Naive thymus-derived CD4-positive, alpha-beta T cell (primary cell): ENCODE measurements at regions not wholly inside any gene's neighbourhood (a gene's known extent, or its start where the extent isn't known, plus 50 kb on each side); places are given as distances from the start of the nearest gene placed in this dataset.
"Not testable (repeated sequence)": the region's sequence is repeated elsewhere in the genome, so short reads cannot be mapped to it uniquely, and the experiment has no call there.

Source experiments
- ATAC-seq: fragments of 150-1000 bp; cut with Tn5 transposase; 2 replicates; pipeline ENCODE4 v1.10.0; 2021; ENCODE audit warnings: mild to moderate bottlenecking, moderate library complexity
- CTCF ChIA-PET: fragments of 350-600 bp; sonication (Branson Sonifier 250); formaldehyde crosslinking; loops from one replicate; lab custom pipeline; 2021; ENCODE audit warnings: antibody characterized with exemption; lab: Charles Lee
- POLR2A ChIA-PET: fragments of 350-600 bp; sonication (Branson Sonifier 250); formaldehyde crosslinking; loops from one replicate; lab custom pipeline; 2021; ENCODE audit warnings: antibody characterized with exemption, inconsistent platforms; lab: Charles Lee
- DNase-seq, 9 donors: peaks; one replicate each; pipeline versions ENCODE4 v3.0.0 to v3.0.0-alpha.2; 2020 to 2022; ENCODE audit warnings: mixed read lengths in 1 of 9
- H3K27ac ChIP-seq: one replicate; pipeline ENCODE4 v1.7.0; 2013; ENCODE audit warnings: mild to moderate bottlenecking, low read depth, low read length, moderate library complexity
- H3K27me3 ChIP-seq, 2 donors: one replicate each; pipeline ENCODE4 v1.7.0; 2013; ENCODE audit warnings: low read length in 2 of 2, mild to moderate bottlenecking in 2 of 2, moderate library complexity in 2 of 2; ENCODE audit not compliant: control insufficient read depth in 2 of 2, insufficient read depth in 2 of 2
- H3K36me3 ChIP-seq, 3 experiments: 1 replicate in 2 of 3; 2 replicates in 1 of 3; pipeline ENCODE4 v1.7.0; 2013; ENCODE audit warnings: low read length in 3 of 3, mild to moderate bottlenecking in 3 of 3, moderate library complexity in 1 of 3; ENCODE audit not compliant: insufficient read depth in 3 of 3, control insufficient read depth in 2 of 3
- H3K4me1 ChIP-seq, 2 donors: one replicate each; pipeline ENCODE4 v1.7.0; 2013; ENCODE audit warnings: low read length in 2 of 2, mild to moderate bottlenecking in 2 of 2, moderate library complexity in 1 of 2; ENCODE audit not compliant: control insufficient read depth in 2 of 2, insufficient read depth in 2 of 2
- H3K4me3 ChIP-seq: 2 replicates; pipeline ENCODE4 v1.7.0; 2013; ENCODE audit warnings: mild to moderate bottlenecking, low read length
- H3K9me3 ChIP-seq, 3 experiments: 1 replicate in 2 of 3; 2 replicates in 1 of 3; pipeline ENCODE4 v1.7.0; 2013; ENCODE audit warnings: low read length in 3 of 3; ENCODE audit not compliant: control insufficient read depth in 2 of 3
- H3K27ac Mint-ChIP-seq, 9 donors: one replicate each; pipeline ENCODE4 v1.8.0; 2020 to 2022; ENCODE audit warnings: mixed read lengths in 9 of 9, mild to moderate bottlenecking in 8 of 9, moderate library complexity in 5 of 9, inconsistent platforms in 2 of 9
- H3K27me3 Mint-ChIP-seq, 5 donors: one replicate each; pipeline ENCODE4 v1.8.0; 2021 to 2022; ENCODE audit warnings: mixed read lengths in 5 of 5, mild to moderate bottlenecking in 1 of 5
- H3K36me3 Mint-ChIP-seq, 5 donors: one replicate each; pipeline ENCODE4 v1.8.0; 2020 to 2022; ENCODE audit warnings: mixed read lengths in 5 of 5, mild to moderate bottlenecking in 3 of 5, inconsistent platforms in 1 of 5
- H3K4me1 Mint-ChIP-seq, 7 donors: one replicate each; pipeline ENCODE4 v1.8.0; 2020 to 2022; ENCODE audit warnings: mixed read lengths in 7 of 7, mild to moderate bottlenecking in 3 of 7, inconsistent platforms in 1 of 7
- H3K4me3 Mint-ChIP-seq, 10 donors: one replicate each; pipeline ENCODE4 v1.8.0; 2020 to 2022; ENCODE audit warnings: mild to moderate bottlenecking in 10 of 10, mixed read lengths in 10 of 10, moderate library complexity in 6 of 10, inconsistent platforms in 2 of 10
- H3K9me3 Mint-ChIP-seq, 11 donors: one replicate each; pipeline ENCODE4 v1.8.0; 2020 to 2022; ENCODE audit warnings: mixed read lengths in 11 of 11, mild to moderate bottlenecking in 4 of 11, inconsistent platforms in 1 of 11, moderate library complexity in 1 of 11
- intact Hi-C, 2 donors: fragments of 100-400 bp; cut with micrococcal nuclease; formaldehyde crosslinking; loops; one replicate each; pipeline ENCODE4 v1.15.1; 2023

DNA sequence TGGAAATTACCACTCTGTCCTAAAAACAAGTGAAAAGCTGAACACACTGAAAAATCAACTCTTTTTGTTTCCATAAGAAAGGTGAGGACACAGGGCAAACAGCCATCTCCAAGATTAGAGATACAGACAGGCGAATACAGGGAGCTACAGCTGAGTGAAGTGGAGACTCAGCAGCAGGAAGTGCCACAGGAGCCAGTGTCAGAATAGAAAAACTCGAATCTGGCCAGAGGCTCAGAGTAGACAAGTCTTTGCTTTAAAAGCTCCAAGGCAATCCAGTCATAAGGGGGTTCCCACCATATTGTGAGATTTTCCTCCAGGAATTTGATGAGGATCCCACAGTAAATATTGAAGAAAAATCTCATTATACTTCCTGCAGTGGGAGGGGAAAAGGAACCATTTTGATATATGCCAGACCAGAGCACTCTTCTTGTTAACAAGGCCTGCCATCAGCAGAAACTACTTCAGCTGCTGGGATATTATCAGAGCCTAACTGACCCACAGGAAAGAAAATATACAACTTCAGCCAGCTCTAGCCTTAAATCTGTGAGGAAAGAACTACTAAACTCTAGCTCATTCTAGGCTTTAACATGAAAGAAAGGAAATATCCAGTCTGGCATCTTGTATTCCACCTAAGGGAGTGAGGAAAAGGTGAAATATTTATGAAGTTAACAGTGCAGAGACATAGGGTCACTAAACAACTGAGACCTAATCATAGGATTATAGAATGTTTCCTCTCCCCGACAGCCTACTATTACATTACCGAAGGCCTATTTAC is 256.2 kb upstream of the OLFM3 start:
- Histone ChIP-seq H3K4me3 (no peak overlapping the region), H3K36me3 (no peaks in the 10 kb centered on the region), H3K27ac (no peak overlapping the region), H3K27me3 (no peaks in the 10 kb centered on the region), H3K9me3 (no peaks in the 10 kb centered on the region), H3K4me1 (no peaks in the 10 kb centered on the region)
- ChIA-PET CTCF (no interaction called here), POLR2A (no interaction called here)
- Mint-ChIP-seq H3K4me1 (no peaks in the 10 kb centered on the region), H3K36me3 (no peaks in the 10 kb centered on the region), H3K27me3 (no peaks in the 10 kb centered on the region), H3K4me3 (no peak overlapping the region), H3K27ac (no peak overlapping the region), H3K9me3 (peaks cover 0 to 3% (median 0%) of the 10 kb centered on the region in 11 donors)
- ATAC-seq (no peak), DNase-seq (no peak)
- intact Hi-C loops, result no loop called here

DNA sequence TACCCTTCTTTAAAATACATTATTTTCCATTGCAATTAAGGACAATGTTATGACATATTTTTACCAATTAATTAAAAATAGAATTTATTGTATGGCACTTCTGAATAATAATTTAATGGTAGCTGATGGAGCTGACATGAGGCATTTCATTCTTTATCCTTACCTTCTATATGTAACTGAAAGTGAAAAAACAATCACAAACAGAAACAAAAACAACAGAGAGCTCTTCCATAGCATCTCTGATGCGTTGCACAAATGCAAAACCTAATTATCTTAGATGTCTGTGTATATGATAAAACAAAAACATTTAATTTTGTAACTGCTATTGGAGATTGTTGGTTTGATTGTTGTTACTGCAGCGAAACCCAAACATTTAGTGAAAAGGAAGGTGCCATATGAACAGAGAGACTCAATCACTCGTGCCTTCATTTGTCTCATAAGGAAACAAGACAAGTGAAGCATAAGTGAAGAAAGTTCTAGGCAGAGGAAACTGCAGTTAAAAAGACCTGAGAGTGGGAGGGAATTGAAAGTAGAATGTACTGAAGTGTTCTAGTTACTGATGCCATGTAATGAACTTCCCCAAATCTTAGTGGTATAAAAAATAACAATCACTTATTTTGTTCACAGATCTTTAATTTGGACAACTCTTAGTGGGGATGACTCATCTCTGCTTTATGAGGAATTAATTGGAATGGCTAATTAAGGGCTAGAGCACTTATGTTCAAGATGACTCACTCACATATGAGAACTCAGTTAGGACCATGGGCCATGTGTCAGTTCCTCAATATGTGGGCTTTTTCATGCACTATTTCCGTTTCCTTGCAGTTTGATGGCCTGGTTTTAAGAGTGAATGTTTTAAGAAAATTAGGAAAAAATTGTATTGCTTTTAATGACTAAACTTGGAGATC is 245.0 kb upstream of the OLFM3 start:
- no peaks in the 10 kb centered on the region for H3K36me3 ChIP-seq
- H3K27ac ChIP-seq, result no peak overlapping the region
- H3K27me3 ChIP-seq, result no peaks in the 10 kb centered on the region
- Mint-ChIP-seq H3K9me3 (peaks cover 0 to 6% (median 0%) of the 10 kb centered on the region in 11 donors), H3K4me1 (no peaks in the 10 kb centered on the region), H3K36me3 (no peaks in the 10 kb centered on the region), H3K4me3 (no peak overlapping the region), H3K27me3 (no peaks in the 10 kb centered on the region), H3K27ac (no peak overlapping the region)
- POLR2A ChIA-PET, result no interaction called here
- no peaks in the 10 kb centered on the region for H3K9me3 ChIP-seq
- CTCF ChIA-PET, result no interaction called here
- H3K4me1 ChIP-seq, result no peaks in the 10 kb centered on the region
- ATAC-seq (no peak), DNase-seq (no peak)
- no peak overlapping the region for H3K4me3 ChIP-seq
- intact Hi-C loops, result no loop called here

DNA sequence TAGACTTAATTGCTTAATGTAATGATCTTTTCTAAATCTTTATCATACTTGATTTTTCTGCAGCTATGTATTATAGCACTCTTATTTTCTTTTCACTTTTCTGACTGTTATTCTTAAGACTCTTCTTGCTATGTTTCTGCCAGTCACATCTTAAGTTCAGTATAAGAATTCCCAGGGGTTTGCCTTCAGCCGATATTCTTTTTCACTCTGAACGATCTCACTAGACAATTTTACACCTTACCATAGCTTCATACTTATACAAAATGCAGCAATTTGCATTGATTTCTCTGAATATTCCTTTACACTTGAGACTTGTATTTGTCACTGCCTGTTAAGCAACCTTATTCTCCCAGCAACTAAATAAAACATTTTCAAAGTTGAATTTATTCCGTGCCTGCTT is 242.5 kb upstream of the OLFM3 start:
- H3K4me3 ChIP-seq, result no peak overlapping the region
- no peaks in the 10 kb centered on the region for H3K9me3 ChIP-seq
- peaks cover 0 to 12% (median 2%) of the 10 kb centered on the region in 11 donors for H3K9me3 Mint-ChIP-seq
- no peaks in the 10 kb centered on the region for H3K4me1 Mint-ChIP-seq
- H3K4me1 ChIP-seq, result no peaks in the 10 kb centered on the region
- intact Hi-C loops, result no loop called here
- ChIA-PET POLR2A (no interaction called here), CTCF (no interaction called here)
- no peaks in the 10 kb centered on the region for H3K27me3 Mint-ChIP-seq
- no peaks in the 10 kb centered on the region for H3K36me3 ChIP-seq
- H3K27me3 ChIP-seq, result no peaks in the 10 kb centered on the region
- H3K27ac ChIP-seq, result no peak overlapping the region
- no peaks in the 10 kb centered on the region for H3K36me3 Mint-ChIP-seq
- no peak for ATAC-seq
- H3K27ac Mint-ChIP-seq, result no peak overlapping the region
- DNase-seq, result no peak
- no peak overlapping the region for H3K4me3 Mint-ChIP-seq

DNA sequence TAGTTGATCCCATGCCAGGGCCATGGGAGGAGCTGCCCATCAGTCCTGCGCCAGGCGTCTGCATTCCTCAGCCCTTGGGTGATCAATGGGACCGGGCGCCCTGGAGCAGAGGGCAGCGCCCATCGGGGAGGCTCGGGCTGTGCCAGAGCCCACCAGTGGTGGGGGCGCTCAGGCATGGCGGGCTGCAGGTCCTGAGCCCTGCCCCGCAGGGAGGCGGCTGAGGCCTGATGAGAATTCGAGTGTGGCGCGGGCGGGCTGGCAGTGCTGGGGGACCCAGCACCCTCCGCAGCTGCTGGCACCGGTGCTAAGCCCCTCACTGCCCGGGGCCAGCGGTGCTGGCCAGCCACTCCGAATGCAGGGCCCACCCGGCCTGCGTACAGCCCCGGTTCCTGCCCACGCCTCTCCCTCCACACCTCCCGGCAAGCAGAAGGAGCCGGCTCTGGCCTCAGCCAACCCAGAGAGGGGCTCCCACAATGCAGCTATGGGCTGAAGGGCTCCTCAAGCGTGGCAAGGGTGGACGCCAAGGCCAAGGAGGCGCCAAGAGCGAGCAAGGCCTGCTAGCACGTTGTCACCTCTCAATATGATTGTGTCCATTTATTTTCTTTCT is 238.1 kb upstream of the OLFM3 start:
- POLR2A ChIA-PET, result no interaction called here
- H3K9me3 Mint-ChIP-seq, result peaks cover 0 to 15% (median 2%) of the 10 kb centered on the region in 11 donors
- no peaks in the 10 kb centered on the region for H3K4me1 Mint-ChIP-seq
- H3K36me3 Mint-ChIP-seq, result no peaks in the 10 kb centered on the region
- DNase-seq, result no peak
- Histone ChIP-seq H3K4me1 (no peaks in the 10 kb centered on the region), H3K36me3 (no peaks in the 10 kb centered on the region), H3K9me3 (no peaks in the 10 kb centered on the region), H3K27me3 (no peaks in the 10 kb centered on the region), H3K4me3 (no peak overlapping the region), H3K27ac (no peak overlapping the region)
- H3K27me3 Mint-ChIP-seq, result no peaks in the 10 kb centered on the region
- H3K4me3 Mint-ChIP-seq, result no peak overlapping the region
- no peak overlapping the region for H3K27ac Mint-ChIP-seq
- intact Hi-C loops, result no loop called here
- no peak for ATAC-seq
- CTCF ChIA-PET, result no interaction called here

DNA sequence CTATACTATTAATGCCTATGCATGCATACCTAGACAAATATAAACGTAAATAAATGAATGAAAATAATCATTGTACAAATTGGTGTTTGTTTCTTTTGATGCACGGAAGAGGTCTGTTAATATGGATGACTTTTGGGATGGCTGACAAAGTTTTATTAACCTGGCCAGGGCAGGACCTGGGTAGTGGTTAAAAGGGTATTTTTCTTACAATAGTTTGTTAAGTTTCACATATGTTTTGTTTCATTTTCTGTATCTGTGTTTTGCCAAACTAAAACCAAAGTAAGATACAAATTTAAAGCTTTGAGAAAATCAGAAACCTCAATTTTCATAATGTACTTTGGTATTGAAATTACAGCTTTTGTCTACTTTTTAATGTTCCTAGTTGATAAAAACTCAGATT is 222.7 kb upstream of the OLFM3 start:
- Histone ChIP-seq H3K4me3 (no peak overlapping the region), H3K27ac (no peak overlapping the region), H3K36me3 (no peaks in the 10 kb centered on the region), H3K9me3 (no peaks in the 10 kb centered on the region), H3K4me1 (no peaks in the 10 kb centered on the region), H3K27me3 (no peaks in the 10 kb centered on the region)
- no peak overlapping the region for H3K27ac Mint-ChIP-seq
- no peak for DNase-seq
- POLR2A ChIA-PET, result interaction anchor here (0.6 kb wide), 1 partner anchor 326 kb away, joined by 3 read pairs; no protein-coding TSS in a partner anchor
- no peak for ATAC-seq
- H3K36me3 Mint-ChIP-seq, result no peaks in the 10 kb centered on the region
- H3K9me3 Mint-ChIP-seq, result peaks cover 0 to 19% (median 2%) of the 10 kb centered on the region in 11 donors
- H3K27me3 Mint-ChIP-seq, result no peaks in the 10 kb centered on the region
- CTCF ChIA-PET, result no interaction called here
- H3K4me1 Mint-ChIP-seq, result no peaks in the 10 kb centered on the region
- no peak overlapping the region for H3K4me3 Mint-ChIP-seq
- intact Hi-C loops, result no loop called here

DNA sequence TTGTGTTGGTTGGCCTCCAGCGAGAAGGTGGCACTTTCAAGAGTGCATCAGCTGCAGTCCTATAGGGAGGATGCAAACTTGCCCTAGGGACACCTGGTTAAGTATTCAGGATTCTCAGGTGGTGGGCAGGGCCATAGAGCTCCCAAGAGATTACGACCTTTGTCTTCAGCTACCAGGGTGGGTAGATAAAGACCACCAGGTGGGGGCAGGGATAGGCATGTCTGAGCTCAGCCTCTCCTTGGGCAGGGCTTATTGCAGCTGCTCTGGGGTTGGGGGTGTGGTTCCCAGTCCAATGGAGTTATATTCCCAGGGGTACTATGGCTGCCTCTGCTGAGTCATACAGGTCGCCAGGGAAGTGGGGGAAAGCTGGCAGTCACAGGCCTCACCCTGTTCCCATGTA is 214.2 kb upstream of the OLFM3 start:
- POLR2A ChIA-PET, intact Hi-C loops, H3K4me3 Mint-ChIP-seq, H3K36me3 Mint-ChIP-seq, H3K4me1 ChIP-seq, H3K36me3 ChIP-seq, H3K4me3 ChIP-seq, H3K27ac ChIP-seq, H3K27me3 Mint-ChIP-seq, CTCF ChIA-PET, H3K4me1 Mint-ChIP-seq, H3K27me3 ChIP-seq, H3K9me3 ChIP-seq, ATAC-seq, DNase-seq, H3K27ac Mint-ChIP-seq: not testable (repeated sequence)
- H3K9me3 Mint-ChIP-seq, result peaks cover 0 to 19% (median 1%) of the 10 kb centered on the region in 11 donors
